RPMI8226 (cell line): ENCODE measurements at regions not wholly inside any gene's neighbourhood (a gene's known extent, or its start where the extent isn't known, plus 50 kb on each side); places are given as distances from the start of the nearest gene placed in this dataset.

Experiments used
- DNase-seq: peaks from one replicate; pipeline ENCODE4 v3.0.0-alpha.2; 2015

DNA sequence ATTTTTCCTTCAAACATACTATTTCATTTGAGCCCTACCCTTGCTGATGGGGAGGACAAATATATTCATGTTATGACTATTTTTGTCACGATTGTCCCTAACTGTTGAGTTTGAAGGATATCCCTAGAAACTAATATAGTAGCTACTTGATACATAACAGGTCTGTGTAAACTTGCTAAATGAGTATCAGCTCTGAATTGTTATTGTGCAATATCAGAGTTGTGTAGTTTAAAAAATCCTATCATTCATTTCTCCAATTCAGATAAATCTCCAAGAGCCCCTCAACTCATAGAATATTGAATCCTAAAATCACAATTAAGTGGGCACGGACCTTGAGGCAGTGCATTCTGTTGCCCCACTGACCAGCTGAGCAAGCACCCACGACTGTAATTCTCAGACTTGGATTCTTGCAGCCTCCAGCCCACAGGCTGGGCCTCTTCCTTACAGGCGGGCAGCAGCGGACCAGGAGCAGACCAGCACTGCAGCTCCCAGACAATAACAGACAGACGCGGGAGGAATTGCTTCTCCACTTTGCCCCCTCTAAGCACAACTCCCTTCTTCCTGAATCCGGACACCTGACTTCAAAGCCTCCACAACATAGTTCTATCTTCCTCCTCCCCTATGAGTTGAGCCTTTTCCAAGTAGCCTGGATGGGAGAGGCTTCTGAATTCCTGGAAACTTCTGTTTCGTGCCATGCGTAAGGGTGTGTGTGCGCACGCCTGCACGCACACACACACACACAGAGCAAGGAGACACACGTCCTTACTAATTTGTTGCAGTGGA is 337.6 kb upstream of the ARGLU1 start:
- no peak for DNase-seq

GRCh38 chr13:106899442-106899841 is 331.5 kb upstream of the ARGLU1 start:
- no peak for DNase-seq

DNA sequence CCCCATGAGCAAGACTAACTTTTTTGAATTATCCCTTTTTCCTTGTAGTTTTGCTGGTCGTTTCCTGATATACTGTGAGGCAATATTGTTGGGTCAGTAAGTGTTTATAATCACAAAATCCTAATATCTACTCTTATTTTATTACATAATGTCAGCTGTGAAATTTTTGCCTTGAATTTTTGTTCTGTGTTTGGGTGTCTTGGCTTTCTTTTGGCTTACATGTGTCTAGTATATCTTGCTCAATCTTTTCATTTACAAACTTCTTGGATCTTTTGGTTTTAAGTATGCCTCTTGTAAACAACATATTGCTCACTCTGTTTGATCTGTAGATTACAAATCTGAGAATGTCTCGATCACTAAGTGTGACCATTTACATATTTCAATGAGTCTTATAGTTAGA is 330.3 kb upstream of the ARGLU1 start:
- DNase-seq = no peak

DNA sequence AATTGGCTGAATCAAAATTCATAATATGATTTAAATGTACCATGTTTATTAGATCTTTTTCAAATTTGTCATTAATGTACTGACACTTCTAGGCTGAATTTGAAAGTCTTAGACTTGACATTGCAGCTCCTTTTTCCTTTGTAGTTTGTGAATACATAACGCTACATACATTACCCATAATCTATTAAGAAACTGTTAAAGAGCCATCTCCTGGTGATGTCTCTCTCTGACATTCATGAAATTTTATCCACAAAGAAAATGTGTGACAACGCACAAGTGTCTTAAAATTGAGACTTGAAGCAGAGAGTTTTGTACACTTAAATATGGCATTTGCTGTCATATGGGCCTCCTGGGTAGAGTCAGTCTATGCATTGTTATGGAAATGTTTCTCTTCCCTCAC is 320.2 kb upstream of the ARGLU1 start:
- no peak for DNase-seq

- DNase-seq = no peak
Measured at GRCh38 chr13:106887686-106888085, 319.7 kb upstream of the ARGLU1 start.

GRCh38 chr13:106883976-106884375 is 316.0 kb upstream of the ARGLU1 start:
- no peak for DNase-seq

- no peak for DNase-seq
Measured at GRCh38 chr13:106882246-106882645, 314.3 kb upstream of the ARGLU1 start.

DNA sequence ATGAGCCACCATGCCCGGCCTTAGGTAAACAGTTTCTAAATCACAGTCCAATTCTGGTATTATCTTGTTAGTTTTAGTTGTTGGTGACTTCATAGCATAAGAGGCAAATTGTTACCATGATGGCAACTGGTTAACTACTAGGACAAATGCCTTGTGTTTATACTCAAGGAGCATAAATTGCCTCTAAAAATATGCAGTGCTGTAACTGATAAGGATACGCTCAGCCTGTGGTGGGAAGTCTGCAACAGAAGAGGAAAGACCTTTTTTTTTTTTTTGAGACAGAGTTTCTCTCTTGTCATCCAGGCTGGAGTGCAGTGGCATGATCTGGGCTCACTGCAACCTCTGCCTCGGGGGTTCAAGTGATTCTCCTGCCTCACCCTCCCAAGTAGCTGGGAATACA is 311.9 kb upstream of the ARGLU1 start:
- DNase-seq = no peak

- no peak for DNase-seq
Measured at GRCh38 chr13:106874323-106874722, 306.4 kb upstream of the ARGLU1 start.

- no peak for DNase-seq
Measured at GRCh38 chr13:106873810-106874209, 305.9 kb upstream of the ARGLU1 start.

DNA sequence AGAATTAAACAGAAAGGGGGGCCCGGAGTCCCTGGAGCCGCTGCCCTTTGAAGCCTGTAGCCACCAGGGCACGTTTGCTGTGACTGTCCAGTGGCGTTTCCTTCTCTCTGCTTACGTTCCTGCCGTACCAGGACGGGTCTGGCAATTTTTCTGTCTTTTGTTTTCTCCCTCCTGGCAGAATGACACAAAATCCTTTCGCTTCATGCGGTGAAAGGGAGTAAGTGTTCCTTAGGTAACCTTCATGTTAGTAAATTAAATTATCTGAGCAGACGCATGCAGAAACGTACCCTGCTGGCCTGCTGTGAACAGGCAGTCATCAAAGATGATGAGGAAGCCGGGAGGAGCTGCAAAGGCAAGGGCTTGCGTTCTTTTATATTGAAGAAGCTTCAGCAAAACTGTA is 299.3 kb upstream of the ARGLU1 start:
- DNase-seq = no peak

DNA sequence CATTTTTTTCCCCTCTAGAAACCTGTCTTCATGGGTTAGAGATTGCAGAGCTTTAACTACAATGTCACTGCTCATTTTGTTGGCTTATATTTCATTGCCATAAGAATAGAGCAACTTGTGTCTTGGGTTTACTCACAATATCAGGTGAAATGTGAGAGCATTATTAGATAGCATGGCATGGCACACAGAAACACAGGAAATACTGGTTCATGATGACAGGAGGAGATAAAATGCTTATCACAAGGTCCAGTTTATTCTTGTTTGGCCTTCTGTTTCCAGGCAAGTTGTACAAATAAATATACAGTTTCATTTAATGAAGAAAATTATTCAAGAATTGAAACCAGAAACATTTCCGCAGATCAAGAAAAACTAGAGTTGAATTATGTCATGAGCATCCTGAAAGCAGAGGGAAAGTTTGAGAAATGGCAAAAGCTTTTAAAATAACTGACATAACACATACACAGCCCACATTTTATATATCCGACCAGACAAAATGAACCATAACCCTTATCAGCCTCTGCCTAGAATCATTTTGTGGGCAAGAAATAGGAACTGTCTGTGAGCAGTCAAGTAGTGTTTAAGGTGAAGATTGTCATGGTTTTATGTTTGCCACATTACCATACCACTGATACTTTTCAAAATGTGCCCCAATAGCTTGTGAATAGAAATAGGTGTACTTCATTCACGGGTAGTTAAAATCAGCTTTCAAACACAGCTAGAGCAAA is 297.9 kb upstream of the ARGLU1 start:
- DNase-seq = no peak

GRCh38 chr13:106859533-106859904 is 291.6 kb upstream of the ARGLU1 start:
- no peak for DNase-seq

- DNase-seq = no peak
Measured at GRCh38 chr13:106858903-106859532, 291.1 kb upstream of the ARGLU1 start.

DNA sequence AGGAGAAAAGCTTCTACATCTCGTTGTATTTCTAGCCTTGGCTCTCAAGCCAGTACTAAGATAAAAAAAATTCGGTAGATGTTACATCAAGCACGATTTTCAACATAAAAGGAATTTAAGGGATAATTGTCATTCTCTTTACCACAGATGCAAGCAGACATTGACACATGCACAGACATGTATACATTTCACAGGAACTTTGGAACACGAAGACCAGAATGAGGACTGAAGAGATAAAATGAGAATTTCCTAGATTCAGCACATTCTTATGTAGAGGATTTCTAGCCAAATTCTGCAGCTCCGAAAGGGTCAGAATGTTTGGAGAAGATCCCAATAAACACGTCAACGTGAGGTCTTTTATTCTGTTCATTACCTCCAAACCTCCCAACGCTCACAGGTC is 284.5 kb upstream of the ARGLU1 start:
- no peak for DNase-seq

GRCh38 chr13:106850973-106851650 is 283.2 kb upstream of the ARGLU1 start:
- no peak for DNase-seq

DNA sequence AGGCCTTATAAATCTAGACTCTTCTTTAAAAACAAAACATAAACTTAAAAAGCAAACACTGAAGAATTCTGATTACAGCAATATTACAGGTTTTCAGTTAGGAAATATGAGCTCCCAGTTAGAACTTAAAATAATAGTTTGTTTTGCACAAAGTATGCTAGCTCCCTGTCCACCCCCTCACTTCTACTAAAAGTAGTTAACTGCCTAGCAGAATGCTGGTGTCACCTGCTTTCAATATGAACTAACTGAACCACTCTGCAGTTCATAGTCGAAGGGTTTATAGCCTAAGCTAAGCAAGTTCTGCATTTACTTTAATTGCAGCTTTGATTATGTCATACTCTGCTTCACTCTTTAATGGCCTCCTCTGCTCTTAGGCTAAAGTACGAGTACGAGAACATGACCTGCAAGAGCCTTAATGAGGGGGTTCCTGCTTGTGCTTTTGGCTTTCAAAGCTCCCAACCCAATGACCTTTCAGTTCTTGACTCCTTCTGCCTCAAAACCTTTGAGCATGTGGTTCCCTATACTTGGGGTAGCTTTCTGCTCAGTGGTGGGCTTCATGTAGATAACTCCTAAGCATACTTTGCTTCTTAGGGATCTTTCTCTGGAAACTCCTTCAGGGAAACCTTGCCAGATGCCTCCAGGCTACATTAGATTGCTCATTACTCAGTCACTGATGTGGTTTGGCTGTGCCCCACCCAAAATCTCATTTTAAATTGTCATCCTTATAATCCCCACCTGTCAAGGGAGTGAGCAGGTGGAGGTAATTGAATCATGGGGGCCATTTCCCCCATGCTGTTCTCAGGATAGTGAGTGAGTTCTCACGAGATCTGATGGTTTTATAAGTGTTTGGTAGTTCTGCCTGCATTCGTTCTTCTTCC is 278.9 kb upstream of the ARGLU1 start:
- DNase-seq = no peak

DNA sequence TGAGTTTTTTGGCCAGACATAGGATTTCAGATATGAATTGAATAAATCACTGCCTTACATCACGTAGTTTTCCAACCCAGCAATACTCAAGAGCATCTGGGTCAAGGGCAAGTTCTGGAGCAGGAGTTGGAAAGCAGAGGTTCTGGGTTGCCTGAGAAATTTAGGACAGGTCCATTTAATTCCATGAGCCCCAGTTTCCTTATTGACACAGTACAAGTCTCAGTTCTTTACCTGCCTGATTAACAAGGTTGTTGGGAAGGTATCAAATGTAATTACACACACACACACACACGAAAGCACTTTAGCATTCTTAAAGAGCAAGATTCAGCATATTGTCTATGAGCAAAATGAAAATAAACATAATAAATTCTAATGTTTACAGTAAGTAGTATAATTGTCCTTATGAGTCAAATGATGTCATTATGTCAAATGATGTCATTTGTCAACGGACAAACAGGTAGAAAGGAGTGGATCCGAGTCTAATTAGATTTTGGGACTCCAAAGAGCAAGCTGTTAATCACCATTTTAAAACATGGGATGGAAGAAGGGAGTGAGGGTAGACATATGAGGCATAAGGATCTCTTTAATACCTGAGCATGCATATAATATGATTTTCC is 268.4 kb upstream of the ARGLU1 start:
- DNase-seq = no peak

DNA sequence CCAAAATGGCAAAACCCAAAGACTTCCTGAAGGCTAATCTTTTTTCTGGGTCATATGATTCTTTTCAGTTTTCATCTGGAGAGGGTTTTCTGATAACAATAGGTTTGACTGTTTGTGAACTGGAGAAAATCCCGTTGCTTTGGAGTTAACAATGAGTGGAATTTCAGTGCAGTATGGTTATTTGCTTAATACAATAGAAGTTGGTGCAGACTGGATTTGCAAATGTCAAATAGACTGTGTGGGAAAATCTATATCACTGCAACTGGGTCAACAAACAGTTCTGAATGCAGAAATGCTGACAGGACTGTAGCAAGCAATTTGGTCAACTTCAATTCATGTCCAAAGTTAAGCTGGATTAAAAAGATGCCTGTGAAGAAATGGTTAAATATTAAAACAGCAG is 267.5 kb upstream of the ARGLU1 start:
- no peak for DNase-seq

- no peak for DNase-seq
Measured at GRCh38 chr13:106821979-106822378, 254.0 kb upstream of the ARGLU1 start.

- no peak for DNase-seq
Measured at GRCh38 chr13:106819413-106820180, 251.7 kb upstream of the ARGLU1 start.
